LNCAP (cell line): ENCODE measurements at regions not wholly inside any gene's neighbourhood (a gene's known extent, or its start where the extent isn't known, plus 50 kb on each side); places are given as distances from the start of the nearest gene placed in this dataset.

Experiments used
- TF ChIP-seq, protein P1 (sequence below): fragments of 450-650 bp; IDR thresholded peaks from 2 replicates; pipeline ENCODE4 v1.5.1; 2017; ENCODE audit warnings: mild to moderate bottlenecking

DNA sequence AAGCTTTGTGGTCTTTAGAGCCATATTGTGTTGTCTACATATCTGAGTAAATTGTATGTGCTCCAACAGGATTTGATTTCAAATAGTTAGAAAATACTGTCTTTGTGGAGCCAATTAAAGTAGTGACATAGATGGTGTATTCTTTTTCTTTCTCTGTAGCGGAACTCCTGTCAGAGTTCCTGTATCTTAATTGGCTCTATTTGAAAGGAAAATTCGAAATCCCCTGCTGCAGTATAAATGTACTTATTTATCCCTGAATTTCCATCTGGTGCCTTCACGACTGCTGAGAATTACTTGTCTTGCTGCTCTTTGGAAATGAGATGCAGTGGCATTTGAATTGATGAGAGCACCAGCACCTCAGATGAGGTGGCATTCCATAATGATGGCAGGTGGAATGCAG lies 546.7 kb upstream of the SGCD start:
- TF ChIP-seq, protein P1, sequence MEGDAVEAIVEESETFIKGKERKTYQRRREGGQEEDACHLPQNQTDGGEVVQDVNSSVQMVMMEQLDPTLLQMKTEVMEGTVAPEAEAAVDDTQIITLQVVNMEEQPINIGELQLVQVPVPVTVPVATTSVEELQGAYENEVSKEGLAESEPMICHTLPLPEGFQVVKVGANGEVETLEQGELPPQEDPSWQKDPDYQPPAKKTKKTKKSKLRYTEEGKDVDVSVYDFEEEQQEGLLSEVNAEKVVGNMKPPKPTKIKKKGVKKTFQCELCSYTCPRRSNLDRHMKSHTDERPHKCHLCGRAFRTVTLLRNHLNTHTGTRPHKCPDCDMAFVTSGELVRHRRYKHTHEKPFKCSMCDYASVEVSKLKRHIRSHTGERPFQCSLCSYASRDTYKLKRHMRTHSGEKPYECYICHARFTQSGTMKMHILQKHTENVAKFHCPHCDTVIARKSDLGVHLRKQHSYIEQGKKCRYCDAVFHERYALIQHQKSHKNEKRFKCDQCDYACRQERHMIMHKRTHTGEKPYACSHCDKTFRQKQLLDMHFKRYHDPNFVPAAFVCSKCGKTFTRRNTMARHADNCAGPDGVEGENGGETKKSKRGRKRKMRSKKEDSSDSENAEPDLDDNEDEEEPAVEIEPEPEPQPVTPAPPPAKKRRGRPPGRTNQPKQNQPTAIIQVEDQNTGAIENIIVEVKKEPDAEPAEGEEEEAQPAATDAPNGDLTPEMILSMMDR: no peak

DNA sequence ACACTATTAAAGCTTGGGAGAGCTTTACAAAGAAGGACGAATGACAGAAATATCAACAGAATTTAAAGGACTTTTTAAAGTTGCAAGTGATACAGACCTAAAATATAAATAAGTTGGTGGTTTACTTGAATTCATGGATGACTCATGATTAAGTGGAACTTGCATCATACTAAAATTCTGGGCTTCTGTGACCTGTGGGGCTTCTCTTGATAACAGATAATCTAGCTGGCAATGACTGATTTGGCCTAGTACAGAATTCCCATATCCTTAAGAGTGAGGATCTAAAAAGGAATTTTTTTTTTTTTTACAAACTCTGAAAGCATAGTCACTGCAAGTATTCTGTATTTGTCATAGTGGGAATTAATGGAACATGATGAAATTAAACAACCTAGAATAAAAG lies 543.7 kb upstream of the SGCD start:
- TF ChIP-seq, protein P1: no peak

DNA sequence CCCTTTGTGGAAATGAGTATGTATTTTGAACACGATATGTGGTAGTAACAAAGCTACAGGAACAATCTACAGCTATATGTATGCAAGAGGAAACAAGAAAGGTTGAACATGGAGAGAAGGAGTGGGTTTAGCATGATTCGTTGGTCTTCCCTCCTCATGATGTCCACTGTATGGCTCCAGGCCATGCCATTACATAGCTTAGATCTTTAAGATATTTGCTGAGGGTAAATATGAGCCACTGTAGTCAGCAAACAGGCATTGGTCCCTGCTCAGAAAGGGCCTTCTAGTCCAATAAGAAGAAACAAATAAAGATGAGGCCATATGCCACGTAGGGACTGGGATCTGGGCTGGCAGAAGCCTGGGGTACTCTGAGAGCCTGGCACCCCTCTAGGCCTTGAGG lies 543.2 kb upstream of the SGCD start:
- TF ChIP-seq, protein P1: no peak

DNA sequence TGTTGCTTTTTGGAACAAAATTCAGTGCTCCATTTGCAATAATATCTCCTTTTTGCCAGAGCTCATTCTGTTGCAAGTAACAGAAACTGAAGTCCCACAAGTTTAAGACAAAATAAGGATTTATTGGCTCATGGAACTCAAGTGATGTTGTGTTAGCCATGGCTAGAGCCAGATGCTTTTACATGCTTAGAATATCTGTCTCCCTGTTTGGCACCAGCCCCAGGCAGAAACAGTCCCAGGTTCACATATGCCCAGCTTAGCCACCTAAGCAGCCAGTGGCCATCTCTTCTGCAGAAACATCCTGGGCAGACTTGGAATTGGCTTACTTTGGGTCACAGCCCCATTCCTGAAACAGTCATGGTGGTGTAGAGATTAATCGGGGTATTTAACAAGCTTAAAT lies 540.9 kb upstream of the SGCD start:
- TF ChIP-seq, protein P1: no peak

DNA sequence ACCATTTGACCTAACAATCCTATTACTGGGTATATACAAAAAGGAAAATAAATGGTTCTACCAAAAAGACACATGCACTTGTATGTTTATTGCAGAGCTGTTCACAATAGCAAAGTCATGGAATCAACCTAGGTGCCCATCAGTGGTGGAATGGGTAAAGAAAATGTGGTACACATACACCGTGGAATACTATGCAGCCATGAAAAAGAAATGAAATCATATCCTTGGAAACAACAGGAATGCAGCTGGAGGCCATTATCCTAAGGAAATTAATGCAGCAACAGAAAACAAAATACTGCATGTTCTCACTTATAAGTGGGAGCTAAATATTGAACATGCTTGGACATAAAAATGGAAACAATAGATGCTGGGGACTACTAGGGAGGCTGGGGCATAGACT lies 534.1 kb upstream of the SGCD start:
- TF ChIP-seq, protein P1: no peak

DNA sequence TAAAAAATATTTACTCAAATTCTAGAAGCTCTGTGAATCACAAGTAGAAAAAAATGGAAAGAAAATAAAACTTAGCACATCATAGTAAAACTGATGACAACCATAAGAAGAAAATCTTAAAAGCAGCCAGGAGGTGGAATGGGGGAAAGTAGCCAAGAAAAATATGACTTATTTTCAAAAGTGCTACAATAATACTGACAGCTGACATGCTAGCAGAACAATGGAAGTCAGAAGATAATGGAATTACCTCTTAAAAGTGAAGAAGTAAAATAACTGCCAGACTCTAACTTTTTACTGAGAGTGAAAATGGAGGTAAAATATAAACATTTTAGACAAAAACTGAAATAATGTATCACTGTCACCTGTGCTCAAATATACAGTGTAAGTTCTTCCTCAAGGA lies 532.2 kb upstream of the SGCD start:
- TF ChIP-seq, protein P1: no peak

DNA sequence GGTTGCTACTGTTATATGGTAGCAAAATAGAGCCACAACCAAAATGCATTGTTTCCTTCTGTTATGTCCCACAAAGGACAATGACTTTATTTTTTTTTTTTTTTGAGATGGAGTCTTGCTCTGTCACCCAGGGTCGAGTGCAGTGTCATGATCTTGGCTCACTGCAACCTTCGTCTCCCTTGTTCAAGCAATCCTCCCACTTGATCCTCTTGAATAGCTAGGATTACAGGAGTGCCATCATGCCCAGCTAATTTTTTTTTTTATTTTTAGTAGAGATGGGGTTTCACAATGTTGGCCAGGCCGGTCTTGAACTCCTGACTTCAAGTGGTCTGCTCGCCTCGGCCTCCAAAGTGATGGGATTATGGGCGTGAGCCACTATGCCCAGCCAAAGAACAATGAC lies 527.7 kb upstream of the SGCD start:
- TF ChIP-seq, protein P1: no peak

DNA sequence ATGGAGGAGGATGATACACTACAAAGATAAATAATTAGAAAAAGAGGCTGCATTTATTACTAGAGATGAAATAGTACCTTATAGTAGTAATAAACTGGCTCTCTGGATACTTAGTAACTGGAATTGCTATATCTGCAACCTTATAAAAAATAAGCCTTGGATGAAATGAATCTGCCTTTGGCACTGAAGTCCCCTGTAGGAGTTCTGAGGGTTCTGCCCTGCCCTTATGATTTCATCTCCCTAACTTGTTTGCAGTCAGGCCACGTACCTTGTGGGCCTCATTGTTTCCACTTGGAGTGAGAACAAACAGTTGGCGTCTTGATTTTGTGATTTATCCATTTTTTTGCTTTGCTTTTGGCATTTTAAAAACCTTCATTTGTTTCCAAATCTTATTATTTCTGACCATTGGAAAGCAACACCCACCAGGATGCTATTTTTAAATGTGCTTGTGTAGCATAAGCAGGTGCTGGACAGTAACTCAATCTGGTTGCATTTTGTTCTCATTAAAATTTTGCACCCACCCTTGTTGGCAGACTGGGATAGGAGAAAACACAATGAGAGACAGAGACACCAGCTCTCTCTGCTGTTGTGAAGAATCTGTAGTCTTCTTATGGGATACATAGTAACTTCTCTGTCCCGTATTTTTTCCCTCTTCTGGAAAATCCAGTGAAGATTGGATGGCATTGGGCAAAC lies 518.9 kb upstream of the SGCD start:
- TF ChIP-seq, protein P1: no peak
